Osteoblast (primary cell): ENCODE measurements at regions not wholly inside any gene's neighbourhood (a gene's known extent, or its start where the extent isn't known, plus 50 kb on each side); places are given as distances from the start of the nearest gene placed in this dataset.

ENCODE experiments used
- DNase-seq: peaks from one replicate; pipeline ENCODE4 v3.0.0; 2011; ENCODE audit warnings: low spot score, mixed read lengths; ENCODE audit not compliant: insufficient read length; ENCODE audit errors: missing footprints
- H2AFZ ChIP-seq: 2 replicates; pipeline ENCODE4 v1.6.0; 2011; ENCODE audit warnings: mild to moderate bottlenecking, low read length
- H3K27ac ChIP-seq: 2 replicates; pipeline ENCODE4 v1.5.1; 2011; ENCODE audit warnings: mild to moderate bottlenecking, low read depth, low read length, moderate library complexity
- H3K27me3 ChIP-seq: 2 replicates; pipeline ENCODE4 v1.6.0; 2012; ENCODE audit warnings: mild to moderate bottlenecking, control low read depth, inconsistent platforms, low read length, moderate library complexity; ENCODE audit not compliant: insufficient read depth
- H3K36me3 ChIP-seq: 2 replicates; pipeline ENCODE4 v1.5.1; 2011; ENCODE audit warnings: mild to moderate bottlenecking, low read length, control low read depth, moderate library complexity; ENCODE audit not compliant: insufficient read depth
- H3K4me1 ChIP-seq: 2 replicates; pipeline ENCODE4 v1.5.1; 2011; ENCODE audit warnings: mild to moderate bottlenecking, low read length, control low read depth, moderate library complexity; ENCODE audit not compliant: insufficient read depth
- H3K4me2 ChIP-seq: 2 replicates; pipeline ENCODE4 v1.6.0; 2011; ENCODE audit warnings: mild to moderate bottlenecking, low read length; ENCODE audit not compliant: insufficient read depth
- H3K4me3 ChIP-seq: fragments of 200-600 bp; sonication (generic); 3 replicates; pipeline ENCODE4 v1.5.1; 2012; ENCODE audit warnings: mild to moderate bottlenecking, low read length, inconsistent platforms; ENCODE audit not compliant: insufficient read depth
- H3K79me2 ChIP-seq: 2 replicates; pipeline ENCODE4 v1.6.0; 2012; ENCODE audit warnings: mild to moderate bottlenecking, low read length, control low read depth, inconsistent platforms; ENCODE audit not compliant: insufficient read depth
- H3K9me3 ChIP-seq: 2 replicates; pipeline ENCODE4 v1.5.1; 2011; ENCODE audit warnings: low read depth, low read length, control low read depth
- H4K20me1 ChIP-seq: 2 replicates; pipeline ENCODE4 v1.6.0; 2012; ENCODE audit warnings: mild to moderate bottlenecking, low read length, control low read depth; ENCODE audit not compliant: insufficient read depth
- CTCF ChIP-seq: IDR thresholded peaks from 2 replicates; pipeline ENCODE4 v1.5.1; 2011; ENCODE audit warnings: mild to moderate bottlenecking, low read depth, low read length, moderate library complexity; ENCODE audit errors: extremely low read depth

GRCh38 chr10:131682271-131682962, 218.4 kb upstream of the PPP2R2D start:
- H3K4me1 ChIP-seq: no peaks in the 10 kb centered on the region
- no peak overlapping the region for H3K27ac ChIP-seq
- H4K20me1 ChIP-seq: no peaks in the 10 kb centered on the region
- no peaks in the 10 kb centered on the region for H3K9me3 ChIP-seq
- H3K27me3 ChIP-seq: no peaks in the 10 kb centered on the region
- H3K4me3 ChIP-seq: no peak overlapping the region
- no peak overlapping the region for H2AFZ ChIP-seq
- no peaks in the 10 kb centered on the region for H3K36me3 ChIP-seq
- H3K4me2 ChIP-seq: no peak overlapping the region
- no peaks in the 10 kb centered on the region for H3K79me2 ChIP-seq
- DNase-seq: peak; percentile 13
- TF ChIP-seq CTCF: no peak

GRCh38 chr10:131683281-131683861, 217.4 kb upstream of the PPP2R2D start:
- Histone ChIP-seq H3K27ac (no peak overlapping the region), H3K79me2 (no peaks in the 10 kb centered on the region), H3K4me1 (no peaks in the 10 kb centered on the region), H4K20me1 (no peaks in the 10 kb centered on the region), H3K27me3 (no peaks in the 10 kb centered on the region), H3K4me3 (no peak overlapping the region), H3K9me3 (no peaks in the 10 kb centered on the region), H3K4me2 (no peak overlapping the region), H2AFZ (no peak overlapping the region), H3K36me3 (no peaks in the 10 kb centered on the region)
- peak; percentile 53 for DNase-seq
- TF ChIP-seq CTCF: no peak

GRCh38 chr10:131683941-131684340, 216.9 kb upstream of the PPP2R2D start:
- Histone ChIP-seq H3K4me2 (no peak overlapping the region), H4K20me1 (no peaks in the 10 kb centered on the region), H3K4me3 (no peak overlapping the region), H3K4me1 (no peaks in the 10 kb centered on the region), H3K9me3 (no peaks in the 10 kb centered on the region), H3K36me3 (no peaks in the 10 kb centered on the region), H3K27me3 (no peaks in the 10 kb centered on the region), H3K79me2 (no peaks in the 10 kb centered on the region), H3K27ac (no peak overlapping the region), H2AFZ (no peak overlapping the region)
- DNase-seq: peak; percentile 56
- no peak for TF ChIP-seq CTCF

DNA sequence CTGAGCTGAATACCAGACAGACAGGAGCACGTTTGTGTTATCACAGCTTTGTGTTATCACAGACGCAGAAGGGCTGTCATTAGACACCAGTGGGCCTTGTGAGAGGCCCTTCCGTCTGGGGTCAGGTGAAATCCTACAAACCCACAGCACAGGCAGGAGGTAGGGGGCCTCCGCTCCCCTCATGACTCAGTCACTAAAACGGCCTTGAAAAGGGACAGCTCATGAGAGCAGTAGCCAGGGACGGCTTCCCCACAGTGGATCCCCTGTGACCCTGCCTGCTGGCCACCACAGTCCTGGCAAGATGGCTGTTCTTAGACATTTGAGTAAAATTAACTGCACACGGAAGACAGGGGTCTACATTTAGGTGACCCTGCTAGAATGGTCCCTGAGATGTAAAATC, 215.8 kb upstream of the PPP2R2D start:
- Histone ChIP-seq H3K36me3 (no peaks in the 10 kb centered on the region), H4K20me1 (no peaks in the 10 kb centered on the region), H3K4me2 (no peak overlapping the region), H2AFZ (no peak overlapping the region), H3K27me3 (no peaks in the 10 kb centered on the region), H3K79me2 (no peaks in the 10 kb centered on the region), H3K4me3 (no peak overlapping the region), H3K9me3 (no peaks in the 10 kb centered on the region), H3K4me1 (no peaks in the 10 kb centered on the region), H3K27ac (no peak overlapping the region)
- DNase-seq: peak; percentile 42
- TF ChIP-seq CTCF: no peak
